Chondrocyte (in vitro differentiated cells): ENCODE measurements at regions not wholly inside any gene's neighbourhood (a gene's known extent, or its start where the extent isn't known, plus 50 kb on each side); places are given as distances from the start of the nearest gene placed in this dataset.
"Not testable (repeated sequence)": the region's sequence is repeated elsewhere in the genome, so short reads cannot be mapped to it uniquely, and the experiment has no call there.

Experiments
- DNase-seq: peaks from one replicate; pipeline ENCODE4 v3.0.0; 2021; ENCODE audit warnings: mixed read lengths, low spot score
- H3K27ac Mint-ChIP-seq: one replicate; pipeline ENCODE4 v1.8.0; 2021; ENCODE audit warnings: mild to moderate bottlenecking, moderate library complexity, mixed read lengths; ENCODE audit not compliant: unreplicated experiment
- H3K27me3 Mint-ChIP-seq: 2 replicates; pipeline ENCODE4 v1.8.0; 2021; ENCODE audit warnings: low read depth, mixed read lengths
- H3K36me3 Mint-ChIP-seq: 2 replicates; pipeline ENCODE4 v1.8.0; 2021; ENCODE audit warnings: low read depth, mixed read lengths
- H3K4me1 Mint-ChIP-seq: 2 replicates; pipeline ENCODE4 v1.8.0; 2021; ENCODE audit warnings: low read depth, mild to moderate bottlenecking, mixed read lengths
- H3K4me3 Mint-ChIP-seq: one replicate; pipeline ENCODE4 v1.8.0; 2021; ENCODE audit warnings: mild to moderate bottlenecking, moderate library complexity, mixed read lengths; ENCODE audit not compliant: unreplicated experiment
- H3K9me3 Mint-ChIP-seq: 2 replicates; pipeline ENCODE4 v1.8.0; 2021; ENCODE audit warnings: low read depth, mixed read lengths
- TF ChIP-seq, protein P1 (sequence below): fragments of 200-600 bp; sonication (generic); IDR thresholded peaks from 2 replicates; pipeline ENCODE4 v1.5.0; 2021; ENCODE audit warnings: antibody characterized with exemption, mild to moderate bottlenecking, moderate library complexity

DNA sequence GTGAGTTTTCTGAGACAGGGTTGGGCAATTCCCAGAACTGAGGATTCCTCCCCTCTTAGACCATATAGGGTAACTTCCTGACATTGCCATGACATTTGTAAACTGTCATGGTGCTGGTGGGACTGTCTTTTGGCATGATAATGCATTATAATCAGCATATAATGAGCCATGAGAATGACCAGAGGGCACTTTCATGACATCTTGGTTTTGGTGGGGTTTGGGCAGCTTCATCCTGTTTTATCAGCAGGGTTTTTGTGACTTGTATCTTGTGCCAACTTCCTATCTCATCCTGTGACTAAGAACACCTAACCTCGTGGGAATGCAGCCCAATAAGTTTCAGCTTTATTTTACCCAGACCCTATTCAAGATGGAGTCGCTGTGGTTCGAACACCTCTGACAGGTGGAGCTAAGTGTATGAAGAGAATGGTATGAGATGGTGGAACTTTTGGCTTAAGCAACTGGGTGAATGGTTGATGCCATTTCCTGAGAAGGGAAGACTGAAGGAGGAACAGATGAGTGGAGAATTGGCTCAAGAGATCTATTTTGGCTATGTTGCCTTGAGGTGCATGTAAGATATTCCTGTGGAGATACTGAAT, 217.3 kb downstream of the RAB11FIP4 start:
- H3K27ac Mint-ChIP-seq: no peak overlapping the region
- H3K4me1 Mint-ChIP-seq: no peaks in the 10 kb centered on the region
- H3K36me3 Mint-ChIP-seq: no peaks in the 10 kb centered on the region
- no peak overlapping the region for H3K4me3 Mint-ChIP-seq
- TF ChIP-seq, protein P1, sequence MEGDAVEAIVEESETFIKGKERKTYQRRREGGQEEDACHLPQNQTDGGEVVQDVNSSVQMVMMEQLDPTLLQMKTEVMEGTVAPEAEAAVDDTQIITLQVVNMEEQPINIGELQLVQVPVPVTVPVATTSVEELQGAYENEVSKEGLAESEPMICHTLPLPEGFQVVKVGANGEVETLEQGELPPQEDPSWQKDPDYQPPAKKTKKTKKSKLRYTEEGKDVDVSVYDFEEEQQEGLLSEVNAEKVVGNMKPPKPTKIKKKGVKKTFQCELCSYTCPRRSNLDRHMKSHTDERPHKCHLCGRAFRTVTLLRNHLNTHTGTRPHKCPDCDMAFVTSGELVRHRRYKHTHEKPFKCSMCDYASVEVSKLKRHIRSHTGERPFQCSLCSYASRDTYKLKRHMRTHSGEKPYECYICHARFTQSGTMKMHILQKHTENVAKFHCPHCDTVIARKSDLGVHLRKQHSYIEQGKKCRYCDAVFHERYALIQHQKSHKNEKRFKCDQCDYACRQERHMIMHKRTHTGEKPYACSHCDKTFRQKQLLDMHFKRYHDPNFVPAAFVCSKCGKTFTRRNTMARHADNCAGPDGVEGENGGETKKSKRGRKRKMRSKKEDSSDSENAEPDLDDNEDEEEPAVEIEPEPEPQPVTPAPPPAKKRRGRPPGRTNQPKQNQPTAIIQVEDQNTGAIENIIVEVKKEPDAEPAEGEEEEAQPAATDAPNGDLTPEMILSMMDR: no peak
- no peaks in the 10 kb centered on the region for H3K27me3 Mint-ChIP-seq
- no peaks in the 10 kb centered on the region for H3K9me3 Mint-ChIP-seq
- DNase-seq: no peak

DNA sequence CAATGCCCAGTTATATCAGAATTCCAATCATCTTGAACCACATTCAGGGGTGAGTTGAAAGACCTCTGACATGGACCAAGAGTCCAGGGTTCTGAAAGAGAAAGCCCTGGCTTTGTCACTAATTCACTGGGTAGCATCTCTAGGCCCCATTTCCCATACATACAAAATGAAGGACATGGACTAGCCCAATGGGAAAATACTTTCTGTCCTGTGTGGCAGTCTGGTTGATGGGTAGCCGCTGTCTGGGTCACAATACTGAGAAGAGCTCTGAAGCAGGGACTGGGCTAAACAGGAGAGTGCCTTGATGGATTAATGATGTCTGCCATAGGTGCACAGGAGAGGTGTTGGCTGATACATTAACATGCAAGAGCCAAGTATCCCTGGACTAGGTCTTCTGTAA, 214.3 kb downstream of the RAB11FIP4 start:
- Mint-ChIP-seq H3K36me3 (peaks cover 1% of the 10 kb centered on the region), H3K4me1 (peaks cover 3% of the 10 kb centered on the region), H3K4me3 (no peak overlapping the region), H3K27ac (no peak overlapping the region), H3K9me3 (no peaks in the 10 kb centered on the region), H3K27me3 (no peaks in the 10 kb centered on the region)
- TF ChIP-seq, protein P1: no peak
- no peak for DNase-seq

- H3K9me3 Mint-ChIP-seq: no peaks in the 10 kb centered on the region
- TF ChIP-seq, protein P1: no peak
- no peak for DNase-seq
- H3K27me3 Mint-ChIP-seq: no peaks in the 10 kb centered on the region
- H3K27ac Mint-ChIP-seq: no peak overlapping the region
- peaks cover 1% of the 10 kb centered on the region for H3K36me3 Mint-ChIP-seq
- no peak overlapping the region for H3K4me3 Mint-ChIP-seq
- peaks cover 5% of the 10 kb centered on the region for H3K4me1 Mint-ChIP-seq
These were observed 213.5 kb downstream of the RAB11FIP4 start for GRCh38 chr17:31604936-31605335.

DNA sequence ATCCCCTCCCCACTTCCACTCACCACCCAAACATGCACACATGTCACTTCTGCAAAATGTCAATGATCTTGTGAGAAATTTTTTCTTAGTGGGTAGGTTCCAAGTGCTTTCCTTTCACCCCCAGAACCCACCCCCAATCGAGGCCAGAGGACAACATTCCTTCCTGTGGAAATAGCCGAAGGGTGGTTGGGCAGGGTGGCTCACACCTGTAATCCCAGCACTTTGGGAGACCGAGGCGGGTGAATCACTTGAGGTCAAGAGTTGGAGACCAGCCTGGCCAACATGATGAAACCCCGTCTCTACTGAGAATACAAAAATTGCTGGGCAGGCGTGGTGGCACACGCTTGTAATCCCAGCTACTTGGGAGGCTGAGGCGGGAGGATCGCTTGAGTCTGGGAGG, 208.7 kb downstream of the RAB11FIP4 start:
- H3K36me3 Mint-ChIP-seq, H3K27me3 Mint-ChIP-seq, H3K9me3 Mint-ChIP-seq, H3K27ac Mint-ChIP-seq, H3K4me3 Mint-ChIP-seq: not testable (repeated sequence)
- H3K4me1 Mint-ChIP-seq: peaks cover 53% of the 10 kb centered on the region
- DNase-seq: peak; percentile 18

- H3K4me3 Mint-ChIP-seq: no peak overlapping the region
- no peaks in the 10 kb centered on the region for H3K27me3 Mint-ChIP-seq
- H3K9me3 Mint-ChIP-seq: no peaks in the 10 kb centered on the region
- TF ChIP-seq, protein P1: no peak
- peaks cover 6% of the 10 kb centered on the region for H3K36me3 Mint-ChIP-seq
- H3K4me1 Mint-ChIP-seq: peaks cover 64% of the 10 kb centered on the region
- DNase-seq: peak; percentile 53
- H3K27ac Mint-ChIP-seq: peak overlapping the region; percentile 66
These were observed 207.6 kb downstream of the RAB11FIP4 start for GRCh38 chr17:31598921-31599571.

GRCh38 chr17:31598399-31598782, 206.9 kb downstream of the RAB11FIP4 start:
- H3K4me1 Mint-ChIP-seq: peaks cover 70% of the 10 kb centered on the region
- H3K36me3 Mint-ChIP-seq: peaks cover 6% of the 10 kb centered on the region
- TF ChIP-seq, protein P1: no peak
- no peaks in the 10 kb centered on the region for H3K9me3 Mint-ChIP-seq
- peak; percentile 21 for DNase-seq
- no peak overlapping the region for H3K4me3 Mint-ChIP-seq
- no peaks in the 10 kb centered on the region for H3K27me3 Mint-ChIP-seq
- H3K27ac Mint-ChIP-seq: peak overlapping the region; percentile 66
